Left cardiac atrium (tissue), 4 donors: ENCODE measurements at regions not wholly inside any gene's neighbourhood (a gene's known extent, or its start where the extent isn't known, plus 50 kb on each side); places are given as distances from the start of the nearest gene placed in this dataset.

Experiments used
- ATAC-seq, 2 donors: fragments of 200-7000 bp; cut with Tn5 transposase; one replicate each; pipeline ENCODE4 v1.9.1; 2020; ENCODE audit warnings: mild to moderate bottlenecking in 2 of 2, moderate library complexity in 2 of 2
- DNase-seq: peaks from one replicate; pipeline ENCODE4 v3.0.0-alpha.2; 2020
- intact Hi-C, 2 donors: fragments of 100-400 bp; cut with DNase I; formaldehyde crosslinking; loops; one replicate each; pipeline versions ENCODE4 v1.14.1 to v1.15.1; 2022 to 2023
- donor health status: DM: no; HTN: yes; CAD: no.
- donor health status: DM: no; HTN: yes; CAD: no; lungs with severe emphysema.
- donor health status: DM: yes; HTN: yes; CAD: no.
- donor health status: Dilated cardiomyopathy.

- no peak for ATAC-seq
- no peak for DNase-seq
- intact Hi-C loops: no loop called here
These were observed 388.0 kb upstream of the CDH8 start for GRCh38 chr16:62424206-62424605.

- intact Hi-C loops: no loop called here
- ATAC-seq (no peak), DNase-seq (no peak)
These were observed 372.5 kb upstream of the CDH8 start for GRCh38 chr16:62408760-62409159.

GRCh38 chr16:62406387-62406786, 370.1 kb upstream of the CDH8 start:
- intact Hi-C loops: no loop called here
- DNase-seq (no peak), ATAC-seq (no peak)

DNA sequence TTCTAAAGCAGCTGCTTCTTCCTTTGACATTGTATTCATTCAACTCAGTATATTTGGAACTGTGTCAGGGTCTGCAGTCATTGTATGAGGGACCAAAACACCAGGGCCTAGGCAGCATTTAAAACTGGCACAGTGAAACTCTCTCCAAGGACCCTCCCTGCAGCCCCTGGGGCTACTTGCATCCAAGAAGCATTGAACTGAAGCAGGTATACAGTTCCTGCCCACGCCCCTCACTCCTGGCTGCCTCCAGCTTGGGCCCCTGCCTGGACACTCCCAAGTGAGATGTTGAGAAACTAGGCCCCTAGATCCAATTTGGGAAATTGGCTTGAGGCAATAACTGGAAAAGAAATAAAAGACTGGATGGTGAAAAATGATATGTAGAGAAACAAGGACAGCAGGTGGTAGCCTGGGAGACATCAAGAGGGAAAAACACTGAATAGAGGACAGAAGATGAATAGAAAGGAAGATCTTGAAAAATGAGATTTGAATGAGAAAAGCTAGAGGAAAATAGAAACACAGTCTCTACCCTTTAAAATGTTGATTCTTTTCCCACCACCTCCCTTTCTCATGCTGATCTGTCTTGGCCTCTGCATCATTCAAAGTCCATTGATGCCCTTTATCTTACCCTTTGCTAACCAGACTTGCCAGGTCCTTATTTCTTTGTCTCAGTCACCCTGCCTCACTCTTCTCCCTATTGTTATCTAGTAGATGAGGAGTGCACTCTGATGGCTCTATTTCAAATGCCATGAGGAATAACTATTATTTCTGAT, 368.8 kb upstream of the CDH8 start:
- no peak for ATAC-seq
- intact Hi-C loops: no loop called here

GRCh38 chr16:62392698-62393097, 356.5 kb upstream of the CDH8 start:
- DNase-seq: no peak
- ATAC-seq: no peak
- intact Hi-C loops: no loop called here

More for the DNA sequence above, 368.8 kb upstream of the CDH8 start:
- DNase-seq: no peak

- intact Hi-C loops: no loop called here
- ATAC-seq: no peak
- DNase-seq: no peak
These were observed 355.7 kb upstream of the CDH8 start for GRCh38 chr16:62391940-62392339.

GRCh38 chr16:62391134-62391533, 354.9 kb upstream of the CDH8 start:
- DNase-seq: no peak
- ATAC-seq: no peak
- intact Hi-C loops: no loop called here

DNA sequence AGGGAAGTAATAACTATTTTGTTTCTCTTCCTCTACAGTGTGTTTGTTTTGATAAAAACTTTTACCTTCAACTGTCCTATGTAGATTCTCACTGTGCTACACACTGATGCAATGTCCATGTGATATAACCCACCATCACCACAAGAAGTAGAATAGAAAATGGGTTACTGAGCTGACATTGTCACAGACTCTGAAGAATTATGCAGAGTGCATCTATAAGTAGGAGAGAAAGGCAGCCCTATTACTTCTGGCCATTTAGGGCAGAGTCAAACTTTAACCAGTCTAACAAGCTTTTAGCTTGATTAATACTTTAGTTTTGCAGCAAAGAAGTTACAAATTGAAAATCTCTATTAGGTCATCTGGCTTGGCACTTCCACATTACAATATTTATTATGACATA, 354.0 kb upstream of the CDH8 start:
- DNase-seq (no peak), ATAC-seq (no peak)
- intact Hi-C loops: no loop called here

GRCh38 chr16:62386411-62386810, 350.2 kb upstream of the CDH8 start:
- intact Hi-C loops: no loop called here
- ATAC-seq: no peak
- no peak for DNase-seq

- DNase-seq (no peak), ATAC-seq (no peak)
- intact Hi-C loops: no loop called here
These were observed 347.7 kb upstream of the CDH8 start for GRCh38 chr16:62383941-62384340.

DNA sequence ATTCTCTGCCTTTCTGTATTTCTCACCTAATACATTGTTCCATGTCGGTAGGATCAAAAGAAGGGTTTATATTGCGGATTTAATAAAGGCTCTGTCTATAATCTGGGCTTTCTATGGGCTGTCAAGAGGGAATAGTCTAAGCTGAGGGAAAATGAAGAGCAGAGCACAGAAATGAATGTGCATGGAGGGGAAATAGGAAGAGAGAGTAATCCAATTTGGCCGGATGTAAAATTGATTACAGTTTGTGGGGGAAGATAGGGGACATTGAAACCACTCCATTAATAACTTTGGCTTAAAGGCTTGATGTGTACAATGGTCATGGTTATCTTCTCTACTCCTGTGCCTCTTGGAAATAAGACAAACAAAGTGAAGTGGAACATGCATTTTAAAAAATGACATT, 334.2 kb upstream of the CDH8 start:
- ATAC-seq (no peak), DNase-seq (no peak)
- intact Hi-C loops: no loop called here

DNA sequence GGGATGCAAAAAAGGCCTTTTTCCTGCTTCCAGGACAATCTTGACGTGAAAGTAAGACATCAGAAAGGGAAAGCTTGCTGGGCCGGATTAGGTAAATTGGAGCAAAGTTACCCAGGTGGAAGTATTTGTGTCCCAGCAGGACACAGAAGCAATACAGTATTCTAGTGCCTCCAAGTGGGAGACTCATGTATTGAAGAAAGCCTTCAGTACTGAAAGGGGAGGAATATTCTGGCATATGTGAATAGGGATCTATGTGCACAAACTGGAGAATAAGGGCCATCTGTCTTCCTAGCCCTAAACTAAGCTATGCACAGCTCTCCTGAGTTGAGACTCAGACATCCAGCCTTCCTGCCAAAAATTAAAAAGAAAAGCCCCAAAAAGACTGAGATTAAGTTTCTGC, 327.3 kb upstream of the CDH8 start:
- intact Hi-C loops: no loop called here
- no peak for DNase-seq
- no peak for ATAC-seq

DNA sequence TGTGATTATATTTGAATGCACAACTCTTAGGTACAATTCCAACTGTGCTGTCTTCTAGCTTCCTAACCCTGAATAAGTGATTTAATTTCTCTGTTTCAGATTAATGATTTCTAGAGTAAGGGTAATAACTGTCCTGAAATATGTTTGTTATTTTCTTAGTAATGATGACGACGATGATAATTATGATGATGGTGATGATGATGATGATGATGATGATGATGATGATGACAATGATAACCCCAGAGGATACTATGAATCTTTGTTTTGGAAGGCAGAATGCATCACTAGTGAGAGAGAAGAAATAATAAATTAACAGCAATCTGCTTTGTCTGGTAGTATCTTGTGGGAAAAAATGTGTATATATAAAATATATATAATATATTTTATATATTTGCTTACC, 317.1 kb upstream of the CDH8 start:
- ATAC-seq: no peak
- DNase-seq: no peak
- intact Hi-C loops: no loop called here

GRCh38 chr16:62342216-62342615, 306.0 kb upstream of the CDH8 start:
- intact Hi-C loops: no loop called here
- no peak for DNase-seq
- ATAC-seq: no peak

- DNase-seq: no peak
- intact Hi-C loops: no loop called here
- no peak for ATAC-seq
These were observed 299.1 kb upstream of the CDH8 start for GRCh38 chr16:62335356-62335755.

DNA sequence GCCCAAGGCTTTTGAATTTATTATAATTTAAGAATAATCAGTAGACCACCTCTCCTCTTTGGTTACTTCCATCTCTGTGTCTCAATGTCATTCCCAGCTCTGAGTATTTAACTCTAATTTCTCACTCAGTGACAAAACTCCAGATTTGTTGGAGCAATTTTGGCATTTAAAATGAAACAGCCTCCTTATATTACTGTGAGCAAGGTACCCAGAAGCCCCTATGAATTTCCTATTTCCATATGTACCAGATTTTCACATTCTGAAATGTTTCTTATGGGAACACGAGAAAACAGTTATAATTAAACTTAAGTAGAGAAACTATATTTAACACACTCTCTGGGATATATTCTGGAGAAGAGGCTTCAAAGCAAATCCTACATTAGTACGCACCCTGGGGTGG, 285.4 kb upstream of the CDH8 start:
- no peak for ATAC-seq
- intact Hi-C loops: no loop called here
- no peak for DNase-seq

- intact Hi-C loops: no loop called here
- ATAC-seq: no peak
- no peak for DNase-seq
These were observed 262.4 kb upstream of the CDH8 start for GRCh38 chr16:62298600-62298999.

DNA sequence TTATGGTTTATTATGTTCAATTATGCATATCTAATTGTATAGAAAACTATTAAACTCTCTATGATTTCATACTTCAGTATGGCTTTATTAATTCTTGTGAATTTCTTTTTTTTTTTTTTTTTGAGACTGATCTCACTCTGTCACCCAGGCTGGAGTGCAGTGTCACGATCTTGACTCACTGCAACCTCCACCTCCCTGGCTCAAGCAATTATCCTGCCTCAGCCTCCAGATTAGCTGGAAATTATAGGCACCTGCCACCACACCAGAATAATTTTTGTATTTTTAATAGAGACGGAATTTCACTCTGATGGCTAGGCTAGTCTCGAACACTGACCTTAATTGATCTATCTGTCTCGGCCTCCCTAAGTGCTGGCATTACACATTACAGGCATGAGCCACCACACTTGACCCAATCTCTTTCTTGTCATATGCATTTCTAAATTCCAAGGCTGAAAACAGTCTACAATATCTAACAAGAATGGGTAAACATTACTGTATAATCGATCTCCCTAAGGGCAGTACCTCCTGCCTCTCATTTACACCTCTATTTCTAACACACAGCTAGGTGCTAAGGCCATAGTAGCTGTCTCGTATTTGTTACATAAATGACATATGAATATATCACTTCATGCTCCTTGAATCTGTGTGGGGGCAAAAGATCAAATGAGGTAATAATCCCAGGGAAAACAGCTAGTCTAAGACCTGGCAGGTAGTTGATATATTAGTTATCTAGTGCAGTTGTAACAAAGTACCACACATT, 258.2 kb upstream of the CDH8 start:
- intact Hi-C loops: no loop called here
- ATAC-seq (no peak), DNase-seq (no peak)

- ATAC-seq: no peak
- no peak for DNase-seq
- intact Hi-C loops: no loop called here
These were observed 252.9 kb upstream of the CDH8 start for GRCh38 chr16:62288990-62289629.

DNA sequence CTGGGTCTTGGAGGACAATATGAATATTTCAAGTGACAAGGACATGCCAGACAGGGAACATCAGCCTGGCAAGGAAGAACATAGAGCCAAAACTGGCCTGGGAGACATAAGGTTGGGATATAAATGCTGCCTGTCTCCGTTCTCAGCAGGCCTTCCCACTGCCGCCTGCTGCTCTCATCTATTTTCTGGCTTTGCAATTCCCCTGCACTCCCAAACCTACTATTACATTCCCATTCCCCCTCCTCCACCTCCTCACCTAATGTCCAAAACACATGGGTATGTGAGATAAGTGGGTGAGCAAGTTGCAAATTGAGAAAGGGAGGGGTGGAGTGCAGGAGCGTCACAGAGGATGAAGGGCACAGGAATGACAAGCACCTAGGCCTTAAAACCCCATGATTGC, 244.3 kb upstream of the CDH8 start:
- ATAC-seq (no peak), DNase-seq (no peak)
- intact Hi-C loops: no loop called here

DNA sequence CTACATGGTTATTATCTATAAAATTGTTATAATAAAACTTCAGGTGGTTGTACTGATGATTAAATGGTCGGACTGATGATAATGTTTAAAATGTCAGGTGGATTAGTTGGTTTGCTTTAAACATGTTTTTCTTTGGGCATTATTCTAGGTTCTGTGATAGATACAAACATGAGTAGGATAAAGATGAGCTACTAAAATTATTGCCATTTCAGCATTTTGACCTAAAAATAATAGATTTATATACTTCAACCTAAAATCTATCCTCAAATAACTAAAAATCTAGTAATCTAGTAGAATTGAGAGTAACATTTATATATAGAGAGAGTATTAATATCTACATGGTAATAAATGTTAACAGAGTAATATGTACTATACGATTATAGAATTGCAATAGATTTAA, 241.7 kb upstream of the CDH8 start:
- intact Hi-C loops: no loop called here
- no peak for DNase-seq
- ATAC-seq: no peak
